NCI-H446 treated with DMSO at 0.1 percent for 48 hours (cell line): ENCODE measurements at regions not wholly inside any gene's neighbourhood (a gene's known extent, or its start where the extent isn't known, plus 50 kb on each side); places are given as distances from the start of the nearest gene placed in this dataset.
"Not testable (repeated sequence)": the region's sequence is repeated elsewhere in the genome, so short reads cannot be mapped to it uniquely, and the experiment has no call there.

Experiments
- DNase-seq: peaks from one replicate; lab custom pipeline; 2025; lab: John Stamatoyannopoulos, UW

DNA sequence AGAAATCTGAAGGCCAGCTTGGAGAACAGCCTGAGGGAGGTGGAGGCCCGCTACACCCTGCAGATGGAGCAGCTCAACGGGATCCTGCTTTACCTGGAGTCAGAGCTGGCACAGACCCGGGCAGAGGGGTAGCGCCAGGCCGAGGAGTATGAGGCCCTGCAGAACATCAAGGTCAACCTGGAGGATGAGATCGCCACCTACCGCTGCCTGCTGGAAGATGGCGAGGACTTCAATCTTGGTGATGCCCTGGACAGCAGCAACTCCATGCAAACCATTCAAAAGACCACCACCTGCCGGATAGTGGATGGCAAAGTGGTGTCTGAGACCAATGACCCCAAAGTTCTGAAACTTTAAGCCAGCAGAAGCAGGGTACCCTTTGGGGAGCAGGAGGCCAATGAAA is 318.4 kb downstream of the ZFHX3 start:
- not testable (repeated sequence) for DNase-seq

DNA sequence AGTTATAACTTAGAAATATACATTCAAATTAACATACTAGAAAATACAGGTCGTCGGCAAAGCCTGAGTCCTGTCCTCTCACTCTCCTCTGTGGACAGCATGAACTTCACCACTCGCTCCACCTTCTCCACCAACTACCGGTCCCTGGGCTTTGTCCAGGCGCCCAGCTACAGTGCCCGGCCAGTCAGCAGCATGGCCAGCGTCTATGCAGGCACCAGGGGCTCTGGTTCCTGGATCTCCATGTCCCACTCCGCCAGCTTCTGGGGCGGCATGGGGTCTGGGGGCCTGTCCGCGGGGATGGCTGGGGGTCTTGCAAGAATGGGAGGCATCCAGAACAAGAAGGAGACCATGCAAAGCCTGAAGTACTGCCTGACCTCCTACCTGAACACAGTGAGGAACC is 319.4 kb downstream of the ZFHX3 start:
- no peak for DNase-seq

DNA sequence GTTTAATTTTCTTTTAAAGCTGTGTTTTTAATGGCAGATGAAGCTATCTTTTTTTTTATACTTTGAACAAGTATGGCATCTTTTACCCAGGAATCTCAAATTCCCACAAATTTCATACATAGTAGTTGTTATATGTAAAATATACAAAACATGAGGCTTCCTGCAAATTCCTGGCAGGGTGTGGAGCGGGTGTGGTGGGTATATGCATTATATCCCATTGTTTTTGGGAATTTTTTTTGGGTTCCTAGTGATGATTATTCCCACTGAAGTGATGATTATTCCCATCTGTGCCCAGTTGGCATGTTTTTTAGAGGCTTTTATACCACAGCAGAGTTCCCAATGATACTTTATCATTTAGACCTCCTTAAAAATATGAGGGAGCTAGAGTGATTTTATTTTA is 320.4 kb downstream of the ZFHX3 start:
- no peak for DNase-seq

DNA sequence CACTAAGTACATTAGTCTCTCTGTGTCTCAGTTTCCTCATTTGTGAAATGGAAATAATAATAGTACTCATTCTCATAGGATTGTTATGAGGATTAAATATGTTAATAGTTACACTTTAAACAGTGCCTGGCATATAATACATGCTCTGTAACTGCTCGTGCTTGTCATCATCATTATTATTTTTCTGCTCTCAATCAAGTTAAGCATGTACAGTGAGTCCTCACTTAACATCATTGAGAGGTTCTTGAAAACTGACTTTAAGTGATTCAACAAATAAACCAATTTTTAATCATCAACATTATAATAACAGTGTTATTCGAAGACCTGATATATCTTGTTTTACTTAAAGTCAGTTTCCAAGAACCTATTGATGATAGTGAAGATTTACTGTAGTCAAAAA is 322.3 kb downstream of the ZFHX3 start:
- DNase-seq, result no peak

DNA sequence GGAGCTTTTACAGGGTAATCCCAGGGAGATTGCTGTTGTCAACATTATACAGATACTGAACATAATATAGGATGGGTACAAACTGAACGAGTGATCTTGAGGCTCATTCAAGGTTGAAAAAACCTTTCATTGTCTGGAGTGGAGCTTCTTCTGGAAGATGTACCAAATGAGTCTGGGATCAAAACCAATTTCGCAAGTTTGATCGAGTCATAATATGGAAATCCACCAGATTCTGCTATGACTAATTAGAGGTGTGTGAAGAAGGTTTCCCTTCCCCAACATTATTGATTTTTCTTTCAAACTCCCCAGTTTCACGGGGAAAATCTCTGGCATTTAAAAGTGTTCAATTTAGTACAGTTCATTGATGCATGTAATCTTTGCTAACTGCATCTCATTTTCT is 324.1 kb downstream of the ZFHX3 start:
- DNase-seq, result no peak

DNA sequence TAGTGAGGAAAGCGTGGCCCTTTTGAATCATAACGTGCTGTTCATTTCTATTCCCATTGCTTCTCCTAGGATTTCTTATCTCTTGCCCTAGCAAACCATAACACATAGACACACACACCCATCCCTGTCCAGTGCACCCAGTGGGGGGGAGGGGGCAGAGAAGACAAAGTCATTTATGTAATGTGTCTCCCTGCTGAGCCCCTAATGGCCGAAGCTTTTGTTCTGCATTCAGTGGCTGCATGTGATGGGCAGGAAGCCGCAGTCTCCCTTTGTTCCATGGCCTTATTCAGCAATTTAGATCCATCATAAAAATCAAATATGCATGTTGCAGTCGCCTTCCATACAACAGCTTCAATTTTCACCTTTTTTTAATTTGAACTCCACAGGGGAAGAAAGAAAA is 325.4 kb downstream of the ZFHX3 start:
- no peak for DNase-seq

DNA sequence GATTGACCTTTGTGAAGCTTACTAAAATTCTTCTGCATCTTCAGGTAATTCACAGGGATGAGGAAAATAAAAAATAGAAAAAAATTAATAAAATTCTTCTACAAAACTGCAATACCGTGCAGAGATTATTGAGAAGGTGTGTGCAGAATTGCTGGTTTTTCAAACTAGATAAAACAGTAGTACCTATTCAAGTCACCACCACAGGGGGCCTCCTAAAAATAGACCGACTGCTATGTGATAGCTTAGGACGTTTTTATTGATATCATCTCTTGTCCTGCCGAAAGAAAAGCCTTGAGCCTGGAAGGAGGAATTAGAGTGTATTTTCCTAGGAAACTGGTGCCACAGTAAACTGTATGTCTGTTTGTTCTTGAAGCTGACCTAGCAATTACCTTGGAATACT is 325.9 kb downstream of the ZFHX3 start:
- DNase-seq, result no peak

DNA sequence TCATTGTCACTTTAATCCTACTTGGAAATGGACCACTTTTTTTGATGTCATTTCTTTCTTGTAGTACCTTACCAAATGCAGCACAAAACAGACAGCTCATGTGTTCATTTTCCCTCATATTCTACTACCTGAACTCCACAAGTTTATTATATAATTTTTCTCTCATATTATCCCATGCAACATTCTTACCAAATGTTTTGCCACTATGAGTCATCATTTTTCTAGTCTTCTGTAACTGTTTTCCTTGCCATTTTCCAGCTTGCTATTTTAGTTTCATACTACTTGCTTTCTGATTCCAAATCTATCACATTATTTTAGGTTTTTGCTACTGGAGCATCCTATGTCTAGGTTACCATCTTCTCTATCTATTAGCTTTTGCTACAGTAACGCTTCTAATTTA is 332.7 kb downstream of the ZFHX3 start:
- no peak for DNase-seq

DNA sequence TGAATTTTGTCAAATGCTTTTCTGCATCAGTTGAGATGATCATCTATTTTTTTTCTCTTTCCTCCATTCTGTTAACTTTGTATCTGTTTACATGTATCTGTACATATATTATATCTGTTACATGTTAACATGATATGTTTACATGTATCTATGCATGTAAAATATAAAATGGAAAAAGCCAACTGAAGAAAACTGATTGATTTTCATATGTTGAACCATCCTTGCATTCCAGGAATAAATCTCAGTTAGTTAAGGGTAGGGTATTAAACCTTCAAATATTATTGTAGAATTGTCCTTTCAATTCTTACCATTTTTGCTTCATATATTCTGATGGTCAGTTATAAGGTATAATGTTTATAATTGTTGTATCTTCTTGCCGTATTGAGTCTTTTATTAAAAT is 336.1 kb downstream of the ZFHX3 start:
- no peak for DNase-seq

DNA sequence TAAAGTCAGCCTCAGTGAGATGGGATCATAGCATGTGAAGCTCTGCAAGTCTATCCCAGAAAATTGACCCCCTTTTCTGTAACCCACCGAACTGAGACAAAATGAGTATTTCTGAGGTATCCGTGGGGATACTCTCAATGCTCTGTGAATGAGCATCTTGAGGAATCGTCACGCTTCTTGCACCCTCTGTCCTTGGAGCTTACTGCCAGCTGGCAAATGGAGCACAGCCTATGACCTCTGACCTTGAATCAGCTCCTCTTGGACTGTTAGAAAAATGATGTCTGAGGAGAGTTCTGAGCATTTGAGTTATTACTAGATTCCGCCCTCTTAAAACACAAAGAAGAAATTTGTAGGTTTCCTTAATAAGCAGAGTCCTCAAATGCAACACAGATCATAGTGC is 342.1 kb downstream of the ZFHX3 start:
- no peak for DNase-seq

DNA sequence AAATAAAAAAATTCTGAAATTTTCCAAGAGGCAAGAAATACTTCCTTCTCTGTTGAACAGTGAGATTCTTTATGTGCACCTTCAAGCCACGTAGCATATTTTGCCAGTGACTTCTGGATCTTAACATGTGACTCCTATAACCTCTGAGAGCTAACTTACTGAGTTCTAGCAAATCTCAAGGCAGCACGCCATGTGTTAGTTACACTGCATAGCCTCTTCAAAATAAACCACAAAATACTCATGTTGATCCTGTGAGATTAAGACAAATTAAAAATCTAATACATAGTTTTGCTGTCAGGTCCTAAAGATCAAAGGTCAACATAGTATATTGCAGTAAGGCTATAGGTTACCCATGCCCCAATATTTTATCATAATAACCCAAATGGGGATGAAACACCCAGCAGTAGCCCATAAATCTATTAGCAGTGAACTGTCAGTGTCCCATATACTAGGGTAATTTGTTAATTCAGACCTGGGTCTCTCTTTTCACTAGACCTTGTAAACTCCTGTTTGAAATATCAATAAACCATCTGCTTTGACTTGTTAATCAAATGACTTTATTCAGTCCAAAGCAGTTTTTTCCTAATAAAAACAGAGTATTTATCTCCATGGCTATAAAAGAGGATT is 343.1 kb downstream of the ZFHX3 start:
- DNase-seq, result no peak

DNA sequence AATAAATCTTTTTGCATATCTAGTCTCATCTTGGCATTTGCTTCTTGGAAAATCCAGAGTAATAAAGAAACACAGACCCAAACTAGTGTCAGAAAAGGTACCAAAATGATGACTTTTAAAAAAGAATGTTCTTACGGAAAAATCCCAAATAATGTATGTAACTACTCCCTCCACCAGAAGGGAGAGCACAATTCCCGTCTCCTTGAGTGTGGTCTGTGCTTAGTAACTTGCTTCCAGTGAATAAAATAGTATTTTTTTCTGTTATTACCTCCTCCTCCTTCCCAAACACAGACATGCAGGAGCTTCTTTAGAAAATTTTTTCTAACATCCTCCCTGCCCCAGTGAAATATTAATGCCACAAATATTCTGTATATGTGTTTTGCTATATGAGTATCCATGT is 358.1 kb downstream of the ZFHX3 start:
- no peak for DNase-seq

DNA sequence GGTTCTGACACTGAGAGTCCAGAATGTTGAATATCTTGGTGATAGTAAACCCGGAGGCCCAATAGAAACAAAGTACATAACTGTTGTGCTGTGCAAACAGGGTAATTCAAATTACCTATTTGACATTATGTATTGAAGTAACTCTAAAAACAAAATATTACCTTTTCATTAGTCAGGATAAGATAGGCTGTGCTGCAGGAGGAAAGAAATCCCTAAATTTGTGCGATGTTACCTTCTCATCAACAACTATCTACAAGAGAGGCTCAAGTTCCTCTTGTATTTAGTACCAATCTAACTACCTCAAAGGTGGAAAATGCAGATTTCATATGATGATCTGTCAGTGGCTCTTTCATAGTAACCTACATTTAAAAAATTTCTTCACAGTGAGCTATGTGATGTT is 367.2 kb downstream of the ZFHX3 start:
- no peak for DNase-seq

DNA sequence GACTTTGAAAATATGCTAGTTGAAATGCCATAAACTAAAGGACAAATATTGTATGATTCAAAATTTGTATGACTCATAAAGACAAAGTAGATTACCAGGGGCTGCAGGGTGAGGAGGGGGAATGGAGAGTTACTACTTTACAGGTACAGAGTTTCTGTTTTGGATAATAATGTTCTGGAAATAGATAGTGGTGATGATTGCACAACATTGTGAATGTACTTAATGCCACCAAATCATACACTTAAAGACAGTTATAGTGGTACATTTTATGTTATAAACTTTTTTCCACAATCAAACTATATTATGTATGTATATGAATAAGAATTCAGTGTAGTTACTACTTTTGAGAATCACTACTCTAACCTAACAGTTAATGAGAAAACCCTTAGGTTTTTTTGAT is 368.1 kb downstream of the ZFHX3 start:
- no peak for DNase-seq

DNA sequence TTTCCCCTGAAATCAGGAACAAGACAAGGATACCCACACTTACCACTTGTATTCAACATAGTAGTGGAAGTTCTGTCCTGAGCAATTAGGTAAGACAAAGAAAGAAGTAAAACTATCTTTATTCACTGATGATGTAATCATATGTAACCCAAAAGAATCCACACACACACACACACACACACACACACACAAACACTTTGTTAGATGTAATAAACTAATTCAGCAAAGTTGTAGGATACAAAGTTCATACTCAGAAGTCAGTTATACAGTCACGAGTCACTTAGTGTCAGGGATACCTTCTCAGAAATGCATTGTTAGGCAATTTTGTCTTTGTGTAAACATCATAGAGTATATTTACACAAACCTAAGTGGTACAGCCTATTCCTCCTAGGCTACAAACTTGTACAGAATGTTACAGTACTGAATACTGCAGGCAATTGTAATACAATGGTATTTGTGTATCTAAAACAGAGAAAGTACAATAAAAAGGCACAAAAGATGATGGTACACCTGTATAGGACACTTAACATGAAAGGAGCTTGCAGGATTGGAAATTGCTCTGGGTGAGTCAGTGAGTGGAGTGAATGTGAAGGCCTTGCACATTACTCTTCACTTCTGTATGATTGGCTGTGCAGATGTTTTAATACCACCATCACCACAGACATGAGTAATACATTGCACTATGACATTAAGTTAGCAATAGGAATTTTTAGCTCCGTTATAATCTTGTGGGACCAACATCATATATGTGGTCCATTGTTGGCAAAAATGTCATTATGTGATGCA is 370.1 kb downstream of the ZFHX3 start:
- no peak for DNase-seq

DNA sequence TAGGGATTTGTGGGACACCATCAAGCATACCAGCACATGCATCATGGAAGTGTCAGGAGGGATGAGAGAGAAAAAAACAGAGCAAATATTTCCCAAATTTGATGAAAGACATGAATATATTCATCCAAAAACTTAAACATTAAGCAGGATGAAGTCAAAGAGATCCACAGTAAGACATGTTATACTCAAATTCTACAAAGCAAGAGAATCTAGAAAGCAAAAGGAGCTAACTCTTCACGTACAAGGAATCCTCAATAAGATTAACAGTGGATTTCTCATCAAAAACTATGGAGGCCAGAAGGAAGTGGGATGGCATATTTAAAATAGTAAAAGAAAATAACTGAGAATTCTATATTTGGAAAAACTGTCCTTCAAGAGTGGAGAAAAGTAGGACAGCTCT is 374.8 kb downstream of the ZFHX3 start:
- DNase-seq, result no peak

DNA sequence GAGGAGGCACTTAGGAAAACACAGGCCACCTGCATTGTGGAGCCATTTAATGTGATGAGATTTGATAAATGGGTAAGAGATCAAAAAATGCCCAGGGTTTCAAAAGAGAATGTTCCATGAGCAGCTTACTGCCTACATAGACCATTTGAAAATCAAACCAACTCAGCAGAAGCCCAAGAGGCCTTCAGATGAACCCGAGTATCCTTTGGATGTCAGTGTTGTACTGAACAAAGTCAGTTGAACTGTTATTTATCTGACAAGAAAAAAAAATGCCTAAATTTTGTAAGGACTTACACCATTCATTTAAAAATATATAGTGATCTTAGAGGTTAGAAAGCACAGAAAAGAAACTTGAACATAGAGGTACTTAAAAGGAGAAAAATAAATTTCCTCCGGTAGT is 381.7 kb downstream of the ZFHX3 start:
- DNase-seq, result no peak

DNA sequence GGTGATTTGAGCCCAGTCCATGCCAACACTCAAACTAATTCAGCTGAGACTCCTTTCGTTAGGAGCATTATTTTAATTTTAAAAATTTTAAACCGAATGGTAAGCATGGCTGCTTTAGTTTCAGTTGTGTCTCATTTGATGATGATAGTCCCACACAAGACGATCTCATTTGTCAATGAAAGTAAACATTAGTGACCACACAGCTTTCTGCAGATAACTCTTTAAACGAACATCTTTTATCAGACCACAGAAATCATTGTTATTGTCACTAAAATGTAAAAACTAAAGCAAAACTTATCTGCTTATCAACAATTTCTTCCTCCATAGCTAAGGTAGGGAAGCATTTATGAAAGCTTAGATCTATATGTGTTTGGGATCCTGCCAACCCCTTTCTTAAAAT is 382.2 kb downstream of the ZFHX3 start:
- DNase-seq, result no peak

DNA sequence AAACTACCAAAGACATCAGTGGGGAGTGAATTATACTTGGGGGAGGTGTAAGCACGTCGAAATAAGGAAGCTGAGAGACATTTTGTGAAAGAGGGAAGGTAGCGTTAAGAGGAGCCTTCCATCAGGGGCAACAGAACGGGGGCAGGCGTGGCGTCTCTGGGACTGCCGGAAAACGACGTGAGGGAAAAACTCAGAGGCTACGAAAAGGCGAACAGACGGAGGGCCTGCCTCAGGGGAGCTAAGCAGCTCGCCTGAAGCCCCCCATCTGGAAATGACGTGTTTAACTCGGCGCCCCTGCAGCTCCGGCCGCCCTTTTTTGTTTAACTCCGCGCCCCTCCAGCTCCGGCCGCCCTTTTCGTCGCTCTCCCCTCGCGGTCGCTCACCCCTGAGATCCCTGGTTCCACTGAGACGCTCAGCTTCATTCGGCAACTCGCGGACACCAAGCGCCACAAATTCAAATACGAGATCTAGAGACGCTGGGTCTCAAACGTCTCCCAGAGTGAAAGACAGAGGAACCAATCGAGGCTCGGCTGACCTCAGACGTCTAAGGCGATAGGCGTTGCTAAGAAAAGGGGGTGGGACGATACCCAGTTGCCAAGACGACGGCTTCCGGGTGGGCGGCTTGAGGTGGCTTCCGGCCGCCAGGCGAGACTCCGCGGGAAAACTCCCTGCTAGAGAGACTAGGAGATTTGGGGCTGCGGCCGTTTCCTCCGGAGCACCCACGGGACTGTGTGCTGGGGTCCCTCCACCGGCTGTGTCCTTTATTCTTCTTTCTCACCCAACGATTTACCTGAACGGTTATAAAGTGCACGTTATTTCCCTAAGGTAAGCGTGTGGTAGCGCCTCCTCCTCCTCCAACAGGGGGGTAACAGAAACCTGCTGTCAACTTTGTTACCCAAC is 383.2 kb downstream of the ZFHX3 start:
- peak; percentile 89 for DNase-seq

DNA sequence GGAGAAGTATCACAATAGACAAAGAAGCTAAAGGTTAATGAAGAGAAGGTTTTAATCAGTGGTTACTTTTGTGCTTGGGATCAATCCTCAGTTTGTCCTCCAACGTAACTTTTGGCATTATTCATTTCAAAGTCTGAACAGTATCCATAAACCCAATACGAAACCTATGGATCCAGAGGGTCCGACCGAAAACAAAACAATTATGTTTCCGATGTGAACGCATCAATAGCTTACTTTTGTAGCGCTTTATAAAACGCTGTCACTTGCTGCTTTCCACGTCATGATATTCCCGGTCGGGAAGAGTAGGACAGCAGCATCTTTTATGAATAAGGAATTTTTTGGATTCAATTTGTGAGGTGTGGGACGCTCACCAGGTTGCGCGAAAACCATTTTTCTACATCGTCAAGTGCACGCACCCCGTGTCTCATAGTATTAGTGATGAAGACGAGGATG is 383.8 kb downstream of the ZFHX3 start:
- no peak for DNase-seq

DNA sequence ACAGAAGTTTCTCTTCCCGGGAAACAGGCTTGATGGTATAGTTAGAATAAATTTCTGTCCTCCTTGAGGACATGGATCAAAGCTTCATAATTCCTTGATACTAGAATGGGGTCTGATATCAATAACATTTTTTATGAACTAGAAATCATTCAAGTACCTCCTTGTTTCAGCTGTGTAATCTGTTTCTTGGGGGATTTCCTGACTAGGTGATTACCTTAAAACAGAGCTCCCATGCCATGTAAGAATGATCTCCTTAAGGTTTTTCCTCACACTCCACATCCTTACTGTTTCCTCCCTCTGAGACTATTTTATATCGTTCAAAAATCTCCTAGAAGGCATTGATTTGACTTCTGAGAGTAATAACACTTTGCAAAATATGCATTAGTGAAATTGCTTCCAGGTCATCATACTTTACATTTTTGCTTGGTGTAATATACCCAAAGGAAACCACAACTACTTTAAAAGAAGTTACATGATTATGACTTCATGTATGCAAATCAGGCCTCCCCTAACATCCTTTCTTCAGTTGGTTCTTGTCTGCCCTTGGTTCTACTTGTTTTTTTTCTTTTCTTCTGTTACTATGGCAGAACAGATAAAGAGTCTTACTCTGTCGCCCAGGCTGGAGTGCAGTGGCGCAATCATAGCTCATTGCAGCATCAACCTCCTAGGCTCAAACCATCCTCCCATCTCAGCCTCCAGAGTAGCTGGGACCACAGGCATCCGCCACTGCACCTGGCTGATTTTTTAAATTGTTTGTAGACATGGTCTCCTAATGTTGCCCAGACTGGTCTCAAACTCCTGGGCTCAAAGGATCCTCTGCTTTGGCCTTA is 388.8 kb downstream of the ZFHX3 start:
- DNase-seq, result no peak

DNA sequence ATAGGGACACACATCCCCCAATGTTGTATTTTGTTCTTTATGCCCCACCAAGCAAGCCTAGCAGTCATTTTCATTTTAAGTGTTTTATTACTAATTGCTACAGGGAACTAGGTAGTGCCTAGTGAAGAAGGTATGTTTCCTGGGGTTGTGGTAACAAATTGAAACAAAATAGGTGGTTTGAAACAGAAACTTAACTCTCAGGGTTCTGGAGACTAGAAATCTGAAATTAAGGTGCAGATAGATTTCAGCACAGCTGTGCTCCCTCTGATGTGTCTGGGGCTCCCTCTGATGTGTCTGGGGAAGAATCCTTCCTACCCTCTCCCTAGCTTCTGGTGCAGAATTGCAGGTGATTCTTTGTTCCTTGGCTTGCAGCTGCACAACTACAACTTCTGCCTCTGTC is 390.1 kb downstream of the ZFHX3 start:
- no peak for DNase-seq
